Tibial nerve (tissue), 3 donors: ENCODE measurements at regions not wholly inside any gene's neighbourhood (a gene's known extent, or its start where the extent isn't known, plus 50 kb on each side); places are given as distances from the start of the nearest gene placed in this dataset.

ENCODE experiments used
- POLR2A ChIP-seq, 2 donors: fragments of 450-650 bp; IDR thresholded peaks; one replicate each; pipeline ENCODE4 v1.6.1; 2017; ENCODE audit warnings: antibody characterized with exemption in 2 of 2, mild to moderate bottlenecking in 2 of 2, moderate library complexity in 2 of 2
- TF ChIP-seq, protein P1 (sequence below), 5 experiments: fragments of 200-600 bp in 3 of 5; fragments of 450-650 bp in 2 of 5; sonication (generic) in 3 of 5; IDR thresholded peaks; one replicate each; pipeline ENCODE4 v1.5.1; 2016 to 2019; ENCODE audit warnings: antibody characterized with exemption in 5 of 5, mild to moderate bottlenecking in 3 of 5, moderate library complexity in 2 of 5

DNA sequence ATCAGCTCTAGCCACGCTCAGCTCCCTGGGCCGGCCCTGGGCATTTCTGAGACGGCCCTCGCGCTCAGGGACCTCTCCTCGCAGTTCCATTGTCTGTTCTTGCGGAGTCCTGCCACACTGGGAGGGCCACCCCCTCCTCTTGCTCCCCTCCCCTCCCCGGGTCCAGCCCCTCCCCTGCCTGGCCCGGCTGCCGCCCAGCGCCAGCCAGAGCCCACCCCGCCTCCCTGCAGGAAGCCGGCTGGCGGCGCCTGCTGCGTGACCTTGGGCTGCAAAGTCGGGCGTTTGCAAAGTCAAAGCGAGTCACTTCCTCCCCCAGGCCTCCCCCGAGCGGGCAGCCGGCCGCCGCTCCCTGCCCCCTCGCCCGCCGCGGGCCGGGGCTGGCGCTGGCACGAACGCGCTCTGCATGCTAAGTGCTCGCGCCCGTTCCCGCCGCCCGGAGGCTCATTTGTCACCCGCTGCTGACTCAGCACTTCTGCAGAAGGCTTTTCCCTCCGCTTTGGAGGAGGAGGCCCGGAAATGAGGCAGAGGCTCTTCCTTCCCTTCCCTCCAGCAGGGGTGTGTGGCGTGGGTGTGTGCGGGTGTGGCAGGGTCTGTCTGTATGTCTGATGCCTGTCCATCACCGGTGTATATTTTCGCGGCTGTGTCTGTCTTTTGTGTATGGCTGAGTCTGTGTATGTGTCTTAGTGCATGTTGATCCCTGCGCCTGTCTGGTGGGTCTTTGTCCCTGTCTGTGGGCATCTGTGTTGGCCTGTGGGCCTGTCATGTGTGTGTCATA lies 72.0 kb downstream of the IRF2BPL start:
- TF ChIP-seq, protein P1, sequence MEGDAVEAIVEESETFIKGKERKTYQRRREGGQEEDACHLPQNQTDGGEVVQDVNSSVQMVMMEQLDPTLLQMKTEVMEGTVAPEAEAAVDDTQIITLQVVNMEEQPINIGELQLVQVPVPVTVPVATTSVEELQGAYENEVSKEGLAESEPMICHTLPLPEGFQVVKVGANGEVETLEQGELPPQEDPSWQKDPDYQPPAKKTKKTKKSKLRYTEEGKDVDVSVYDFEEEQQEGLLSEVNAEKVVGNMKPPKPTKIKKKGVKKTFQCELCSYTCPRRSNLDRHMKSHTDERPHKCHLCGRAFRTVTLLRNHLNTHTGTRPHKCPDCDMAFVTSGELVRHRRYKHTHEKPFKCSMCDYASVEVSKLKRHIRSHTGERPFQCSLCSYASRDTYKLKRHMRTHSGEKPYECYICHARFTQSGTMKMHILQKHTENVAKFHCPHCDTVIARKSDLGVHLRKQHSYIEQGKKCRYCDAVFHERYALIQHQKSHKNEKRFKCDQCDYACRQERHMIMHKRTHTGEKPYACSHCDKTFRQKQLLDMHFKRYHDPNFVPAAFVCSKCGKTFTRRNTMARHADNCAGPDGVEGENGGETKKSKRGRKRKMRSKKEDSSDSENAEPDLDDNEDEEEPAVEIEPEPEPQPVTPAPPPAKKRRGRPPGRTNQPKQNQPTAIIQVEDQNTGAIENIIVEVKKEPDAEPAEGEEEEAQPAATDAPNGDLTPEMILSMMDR (IDR thresholded peaks at IDR 0.05), result peak in 3 of 5 experiments; percentile 11 to 61 (median 59)
- TF ChIP-seq POLR2A (IDR thresholded peaks at IDR 0.05), result no peak
